Upper lobe of left lung (tissue), 4 donors: ENCODE measurements at regions not wholly inside any gene's neighbourhood (a gene's known extent, or its start where the extent isn't known, plus 50 kb on each side); places are given as distances from the start of the nearest gene placed in this dataset.

ENCODE experiments used
- CTCF ChIP-seq, 6 experiments: fragments of 450-650 bp in 4 of 6; fragments of 200-600 bp in 2 of 6; sonication (generic) in 2 of 6; IDR thresholded peaks; one replicate each; pipeline ENCODE4 v1.5.1; 2016 to 2019; ENCODE audit warnings: antibody characterized with exemption in 6 of 6
- EP300 ChIP-seq, 4 donors: sonication (generic); formaldehyde crosslinking; IDR thresholded peaks; one replicate each; pipeline ENCODE4 v1.5.1; 2017; ENCODE audit warnings: antibody characterized with exemption in 4 of 4, control low read depth in 2 of 4
- POLR2A ChIP-seq, 4 donors: fragments of 450-650 bp; IDR thresholded peaks; one replicate each; pipeline ENCODE4 v1.5.1; 2016 to 2017; ENCODE audit warnings: antibody characterized with exemption in 4 of 4, mild to moderate bottlenecking in 2 of 4
- POLR2AphosphoS5 ChIP-seq, 2 donors: sonication (generic); formaldehyde crosslinking; IDR thresholded peaks; one replicate each; pipeline ENCODE4 v1.5.1; 2017; ENCODE audit warnings: antibody characterized with exemption in 2 of 2

- TF ChIP-seq POLR2AphosphoS5 (IDR thresholded peaks at IDR 0.05) (no peak), CTCF (IDR thresholded peaks at IDR 0.05) (no peak), EP300 (IDR thresholded peaks at IDR 0.05) (no peak), POLR2A (IDR thresholded peaks at IDR 0.05) (no peak)
Observed at GRCh38 chr3:182612332-182612731, 181.0 kb upstream of the ATP11B start.
